GM20431 (cell line): ENCODE measurements at regions not wholly inside any gene's neighbourhood (a gene's known extent, or its start where the extent isn't known, plus 50 kb on each side); places are given as distances from the start of the nearest gene placed in this dataset.

Experiments
- in situ Hi-C: fragments of 300-500 bp; cut with MseI, MboI; formaldehyde crosslinking; loops from one replicate; pipeline ENCODE4 v1.15.0; 2020; ENCODE audit warnings: low sequenced_read_pairs; ENCODE audit not compliant: unreplicated experiment

DNA sequence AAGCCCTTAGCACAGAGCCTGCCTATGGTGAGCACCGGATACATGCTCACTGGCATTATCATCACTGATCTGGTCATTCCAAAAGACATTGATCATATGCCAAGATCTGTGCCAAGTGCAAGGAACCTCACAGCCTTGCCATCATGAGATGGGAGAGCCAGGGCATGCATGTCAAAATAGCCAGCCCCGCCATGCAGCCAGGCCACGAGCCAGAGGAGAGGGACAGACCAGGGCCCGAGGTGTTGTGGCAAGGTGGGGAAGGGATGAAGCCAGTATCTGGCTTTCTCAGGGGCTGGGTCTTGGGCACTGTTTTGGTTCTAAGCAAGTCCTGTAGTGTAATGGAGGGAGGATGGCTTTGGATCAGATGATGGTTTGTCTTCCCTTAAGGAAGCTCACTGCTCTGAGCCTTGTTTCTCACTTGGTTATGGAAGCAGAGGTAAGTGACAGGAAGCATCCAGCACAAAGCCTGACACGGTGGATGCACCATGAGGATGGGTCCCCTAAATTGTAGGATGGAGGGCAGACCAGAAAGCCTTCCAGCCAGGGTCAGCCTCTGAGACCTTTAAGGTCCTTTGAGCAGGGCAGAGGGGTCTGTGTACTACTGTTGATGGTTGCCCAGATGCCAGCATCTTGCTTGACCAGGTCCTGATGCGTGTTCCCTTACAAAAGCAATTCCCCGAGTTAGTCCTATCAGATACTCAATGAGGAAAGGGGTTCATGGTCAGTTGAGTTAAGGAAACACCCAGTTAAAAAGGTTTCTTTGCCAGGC, 247.7 kb upstream of the TLE3 start:
- in situ Hi-C loops = no loop called here

DNA sequence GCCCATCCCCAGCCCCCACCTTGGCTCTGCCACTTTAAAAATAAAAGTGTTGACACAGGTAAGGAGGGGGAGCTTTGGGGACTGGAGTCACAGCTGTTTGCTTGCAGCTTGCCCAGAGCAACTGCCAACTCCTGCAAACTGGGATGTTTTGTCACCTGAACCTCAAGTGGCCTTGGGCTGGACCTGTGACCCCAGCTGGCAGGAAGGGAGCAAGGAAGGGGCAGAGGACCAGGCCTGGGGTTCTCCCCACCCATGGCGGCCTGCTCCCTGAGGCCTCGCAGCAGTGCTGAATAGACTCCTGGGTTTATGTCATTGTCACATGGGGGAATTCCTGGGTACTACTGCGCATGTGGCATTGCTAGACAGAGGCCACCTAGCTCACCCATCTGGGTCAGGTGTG, 246.9 kb upstream of the TLE3 start:
- in situ Hi-C loops = no loop called here

DNA sequence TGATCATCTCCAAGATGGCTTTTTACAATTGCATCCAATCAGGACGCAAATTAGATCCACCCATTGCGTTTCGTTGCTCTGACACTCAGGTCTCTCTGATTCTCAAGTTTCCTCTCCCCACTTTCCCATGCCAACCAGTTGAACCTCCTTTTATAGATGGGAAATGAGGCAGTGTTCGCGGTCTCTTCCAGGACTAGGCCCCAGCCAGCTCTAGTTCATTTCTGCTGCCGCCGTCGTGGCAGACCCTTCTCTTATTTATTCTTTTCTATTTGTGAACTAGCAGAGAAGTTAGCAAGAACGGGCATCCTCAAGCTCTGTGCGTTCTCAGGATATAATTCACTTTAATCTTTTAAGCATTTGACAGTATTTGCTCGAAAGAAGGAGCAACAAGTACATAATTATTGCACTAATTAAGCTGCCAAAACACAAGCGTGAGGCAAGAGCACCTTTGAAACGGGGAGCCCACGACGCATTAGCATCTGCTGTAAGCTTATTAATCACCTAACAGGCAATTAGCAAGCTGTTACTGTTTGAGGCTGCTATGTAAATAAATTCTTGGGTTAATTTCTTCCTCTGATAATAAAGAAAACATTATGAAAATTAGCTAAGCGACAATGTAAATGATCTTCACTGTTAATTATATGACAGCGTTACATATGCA, 246.4 kb upstream of the TLE3 start:
- in situ Hi-C loops = no loop called here

DNA sequence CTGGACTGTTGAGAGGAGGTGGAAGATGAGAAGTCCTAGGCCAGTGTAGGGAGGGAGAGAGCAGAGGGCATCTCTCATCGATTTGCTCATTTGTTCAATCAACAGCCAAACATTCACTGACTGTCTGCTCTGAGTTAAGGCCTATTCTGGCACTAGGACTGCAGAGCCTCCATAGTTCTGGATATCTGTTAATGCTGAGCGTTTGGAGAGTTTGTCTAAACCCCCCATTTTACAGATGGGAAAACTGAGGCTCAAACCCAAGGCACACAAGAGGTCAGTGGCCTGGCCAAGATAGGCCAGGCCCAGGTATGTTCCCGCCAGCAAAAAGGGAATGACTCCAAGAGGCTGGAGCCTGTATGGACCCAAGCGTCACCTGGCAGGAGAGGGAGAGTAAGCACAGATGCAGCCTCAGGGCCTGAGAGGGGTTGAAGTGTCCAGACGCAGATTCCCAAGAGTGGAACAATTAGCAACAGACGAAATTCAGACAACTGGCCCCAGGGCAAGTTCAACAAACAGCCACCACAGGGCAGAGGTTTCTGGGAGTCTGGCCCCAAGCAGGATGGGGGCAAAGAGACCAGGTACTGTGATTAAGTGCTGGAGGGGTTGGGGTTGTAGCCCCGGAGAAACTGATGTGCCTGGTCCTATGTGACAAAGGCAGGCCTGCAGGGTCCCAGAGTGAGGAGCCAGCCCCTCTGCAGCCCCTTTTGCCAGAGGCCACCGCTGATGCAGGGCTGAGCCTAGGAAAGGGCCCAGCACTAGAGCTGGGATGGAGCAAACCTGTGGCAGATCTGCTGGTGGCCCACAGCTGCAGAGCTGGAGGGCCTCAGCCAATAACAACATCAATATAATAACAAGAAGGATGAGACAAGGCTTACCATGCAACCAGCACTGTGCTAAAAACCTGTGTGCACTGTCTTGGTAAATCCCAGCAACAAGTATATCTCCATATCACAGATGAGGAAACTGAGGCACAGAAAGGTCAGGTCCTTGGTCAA, 245.1 kb upstream of the TLE3 start:
- in situ Hi-C loops = no loop called here

DNA sequence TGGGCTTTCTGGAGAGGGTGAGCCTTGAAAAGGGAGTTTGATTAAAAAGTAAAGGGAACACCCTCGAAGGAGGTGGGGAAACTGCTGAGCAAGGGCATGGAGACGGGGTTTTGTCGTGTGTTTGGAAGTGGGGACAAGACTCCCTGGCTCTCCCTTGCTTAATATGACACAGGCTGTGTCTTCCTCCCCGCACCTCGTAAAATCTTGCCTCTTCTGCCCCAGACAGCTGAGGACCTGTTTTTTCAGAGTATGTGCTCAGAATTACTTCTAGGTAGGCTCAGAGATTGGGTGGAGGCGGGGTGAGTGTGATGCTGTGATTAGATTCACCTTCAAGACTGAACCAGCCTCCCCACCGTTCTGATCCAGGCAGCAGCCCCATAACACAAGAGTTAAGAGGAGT, 244.4 kb upstream of the TLE3 start:
- in situ Hi-C loops = no loop called here

DNA sequence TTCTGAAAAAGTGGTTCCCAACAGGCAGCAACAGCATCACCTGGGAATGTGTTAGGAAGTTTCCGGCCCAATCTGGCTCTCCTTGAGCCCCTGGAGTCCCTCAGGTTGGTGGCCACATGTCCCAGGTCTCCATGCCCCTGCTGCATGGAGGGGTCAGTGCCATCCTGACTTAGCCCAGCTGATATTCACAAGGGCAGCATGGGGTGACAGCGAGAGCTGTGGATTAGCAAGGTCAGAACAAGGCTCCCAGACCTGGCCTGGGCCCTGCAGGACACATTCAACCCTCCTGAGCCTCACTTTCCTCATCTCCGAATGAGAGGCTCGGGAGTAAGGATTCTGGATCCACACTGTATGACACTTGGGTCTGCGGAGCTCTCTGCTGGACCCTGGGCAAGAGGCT, 243.8 kb upstream of the TLE3 start:
- in situ Hi-C loops = no loop called here

DNA sequence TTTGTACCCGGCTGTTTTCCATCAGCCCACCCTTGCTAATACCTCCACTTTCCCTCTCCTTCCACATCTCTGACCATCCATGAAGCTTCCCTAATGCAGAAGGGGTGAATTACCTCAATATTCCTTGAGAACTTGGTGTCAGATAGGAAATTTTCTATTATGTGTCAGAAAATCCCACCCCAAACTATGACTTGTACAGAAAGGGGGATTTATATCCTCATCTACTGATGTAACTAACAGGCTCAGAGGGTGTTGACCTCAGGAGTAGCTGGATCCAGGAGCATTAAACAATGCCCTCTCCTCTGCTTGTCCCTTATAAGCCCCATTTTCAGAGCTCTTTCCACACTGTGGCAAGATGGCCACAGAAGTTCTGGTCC, 242.8 kb upstream of the TLE3 start:
- in situ Hi-C loops = no loop called here

DNA sequence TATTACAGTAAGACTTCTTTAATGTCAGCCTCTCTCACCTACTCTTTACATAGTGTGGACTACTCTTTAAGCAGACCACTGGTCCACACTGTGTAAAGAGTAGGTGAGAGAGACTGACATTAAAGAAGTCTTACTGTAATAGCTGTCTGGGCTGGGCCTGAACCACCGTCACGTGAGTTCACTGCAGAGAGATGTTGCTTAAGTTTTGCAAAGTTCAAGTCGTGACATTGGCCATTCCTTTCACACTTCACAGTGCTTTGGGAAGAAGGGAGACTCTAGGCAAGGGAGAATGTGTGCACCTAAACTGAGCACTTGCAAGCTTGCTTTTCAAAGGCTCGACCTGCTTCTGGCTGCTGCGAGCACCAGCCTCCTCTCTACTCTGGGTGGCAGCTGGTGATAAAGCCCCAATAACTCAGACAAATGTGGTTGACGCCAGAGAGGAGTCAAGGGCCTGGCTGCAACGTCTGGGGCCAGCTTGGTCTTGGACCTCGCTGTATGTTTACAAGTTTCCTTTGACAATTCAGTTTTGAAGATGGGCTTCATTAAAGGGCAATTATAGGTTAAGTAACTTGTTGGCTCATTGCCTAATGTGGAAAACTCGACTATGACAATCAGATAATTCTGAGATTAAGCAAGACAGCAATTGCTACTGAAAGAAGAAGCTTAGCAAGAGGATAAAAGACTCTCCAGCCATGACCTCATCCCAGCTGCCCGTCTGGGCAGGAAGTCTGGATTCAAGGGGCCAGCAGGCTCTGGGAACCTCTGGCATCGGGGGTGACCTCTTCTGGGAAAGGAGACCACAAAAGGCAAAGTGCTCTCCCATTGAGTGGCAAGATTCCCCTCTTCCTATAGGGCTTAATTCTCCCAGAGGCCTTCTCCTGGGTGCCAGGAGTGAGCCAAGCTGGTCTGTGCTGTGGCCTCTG, 242.1 kb upstream of the TLE3 start:
- in situ Hi-C loops = no loop called here

DNA sequence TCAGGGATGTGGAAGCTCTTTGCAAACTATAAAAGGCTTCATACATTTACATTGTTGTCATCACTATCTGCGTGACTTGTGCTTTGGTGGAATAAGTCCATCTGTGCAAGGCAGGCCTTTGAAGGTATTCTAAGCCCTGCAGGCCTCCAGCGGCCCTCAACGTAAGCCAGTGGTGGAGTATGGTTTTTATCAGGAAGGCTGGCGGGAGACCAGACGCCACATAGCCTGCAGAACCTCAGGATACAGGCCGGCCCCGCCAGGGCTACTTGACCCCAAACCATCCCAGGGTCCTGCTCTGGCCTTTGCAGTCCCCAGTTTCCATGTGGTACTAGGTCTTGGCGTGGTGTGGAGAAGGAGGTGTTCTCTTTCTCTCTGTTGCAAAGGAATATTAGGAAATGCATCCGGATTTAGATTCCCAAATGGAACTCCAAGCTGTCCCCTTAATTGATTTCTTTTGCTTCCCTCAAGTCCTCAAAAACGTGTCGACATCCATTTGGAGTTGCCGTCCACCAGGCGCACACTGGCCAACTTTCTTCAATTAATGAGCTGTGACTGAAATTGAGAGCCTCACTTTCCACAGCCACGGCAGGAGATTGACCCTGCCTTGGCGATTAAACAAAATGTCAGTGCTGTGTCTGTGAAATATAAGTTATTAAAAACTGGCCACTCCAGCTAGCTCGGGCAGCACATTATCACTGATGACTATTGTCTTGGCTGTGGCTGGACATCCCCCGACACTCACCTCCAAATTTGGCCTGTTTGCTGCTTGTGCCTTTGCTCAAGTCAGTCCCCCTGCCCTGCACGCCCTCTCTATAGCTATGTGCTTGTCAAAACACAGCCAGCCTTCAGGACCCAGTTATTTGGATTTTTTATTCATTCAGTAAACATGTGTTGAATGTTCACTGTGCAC, 239.8 kb upstream of the TLE3 start:
- in situ Hi-C loops = no loop called here

DNA sequence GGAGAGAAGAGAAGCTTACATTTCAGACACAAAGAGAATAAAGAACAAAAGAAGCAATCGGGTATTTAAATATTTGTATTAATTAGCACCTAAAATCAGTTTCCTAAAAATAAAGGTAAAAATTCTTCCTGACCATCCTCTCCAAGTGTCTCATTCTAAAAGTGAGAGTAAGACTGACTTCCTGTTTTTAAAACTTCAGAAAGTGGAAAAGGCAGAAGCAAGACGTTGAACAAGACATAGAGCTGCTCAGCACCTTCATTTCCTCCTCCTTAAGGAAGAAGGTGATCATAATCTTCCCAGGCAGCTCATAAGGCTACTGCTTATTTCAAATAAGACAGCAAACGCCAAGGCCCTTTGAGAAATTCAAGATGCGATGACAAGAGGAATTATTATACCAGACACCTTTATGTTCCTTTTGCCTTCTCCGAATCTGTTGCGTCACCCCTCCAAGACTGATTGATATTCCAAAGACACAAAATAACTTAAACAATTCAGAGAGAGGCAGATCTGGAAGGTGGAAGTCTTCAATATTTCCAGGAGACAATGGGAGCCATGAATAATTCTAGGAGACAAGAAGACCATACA, 238.8 kb upstream of the TLE3 start:
- in situ Hi-C loops = no loop called here

DNA sequence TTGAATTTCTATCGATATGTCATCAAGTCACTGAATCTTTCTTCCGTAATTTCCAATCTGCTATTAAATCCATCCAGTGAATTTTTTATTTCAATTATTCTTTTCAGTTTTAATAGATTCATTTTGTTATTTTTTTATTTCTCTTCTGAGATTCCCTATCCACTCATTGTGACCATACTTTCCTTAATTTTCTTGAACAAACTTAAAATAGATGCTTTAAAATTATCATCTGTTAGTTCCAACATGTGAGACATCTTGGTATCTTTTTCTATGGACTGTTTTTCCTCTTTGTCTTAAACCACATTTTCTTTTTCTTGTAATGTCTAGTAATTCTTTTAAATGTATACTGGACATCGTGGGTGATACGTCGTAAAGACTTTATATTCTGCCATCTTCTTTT, 236.6 kb upstream of the TLE3 start:
- in situ Hi-C loops = no loop called here

DNA sequence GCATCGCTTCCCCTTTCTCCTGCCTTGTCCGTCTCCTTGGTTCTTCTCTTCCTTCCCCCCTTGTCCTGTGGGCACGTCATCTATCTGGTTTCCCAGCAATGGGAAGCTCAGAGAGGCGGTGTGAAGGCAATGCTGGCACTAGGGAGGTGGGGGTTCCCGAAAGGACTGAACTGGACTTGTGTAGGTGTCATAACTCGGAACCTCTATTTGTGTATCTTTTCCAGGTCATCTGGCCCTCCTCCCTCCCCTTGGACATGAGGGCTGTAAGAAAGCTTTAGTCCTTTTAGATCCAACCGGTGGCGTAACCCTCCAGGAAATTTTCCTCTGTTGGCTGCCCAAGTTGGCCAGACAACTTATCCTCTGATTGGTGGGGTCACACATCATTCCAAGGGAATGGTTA, 231.5 kb upstream of the TLE3 start:
- in situ Hi-C loops = no loop called here

DNA sequence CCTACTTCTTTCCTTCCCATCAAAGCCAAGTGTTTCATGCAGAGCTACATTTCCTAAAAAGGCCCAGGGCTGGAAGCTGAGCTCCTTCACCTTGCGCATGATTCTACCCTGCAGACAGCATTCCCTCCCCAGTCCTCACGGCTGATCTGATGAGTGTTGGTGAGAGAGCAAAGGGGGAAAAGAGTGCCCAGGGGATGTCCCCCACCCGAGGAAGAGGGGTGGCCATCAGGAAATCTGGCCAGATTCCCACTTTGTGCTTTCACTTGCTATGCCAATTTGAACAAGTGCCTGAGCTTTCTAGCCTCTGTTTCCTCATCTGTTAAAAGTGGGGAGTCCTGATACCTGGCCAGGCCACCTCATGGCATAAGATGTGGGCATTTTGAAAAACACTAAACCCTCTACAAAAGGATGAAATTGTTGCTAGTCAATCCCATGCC, 231.0 kb upstream of the TLE3 start:
- in situ Hi-C loops = no loop called here

DNA sequence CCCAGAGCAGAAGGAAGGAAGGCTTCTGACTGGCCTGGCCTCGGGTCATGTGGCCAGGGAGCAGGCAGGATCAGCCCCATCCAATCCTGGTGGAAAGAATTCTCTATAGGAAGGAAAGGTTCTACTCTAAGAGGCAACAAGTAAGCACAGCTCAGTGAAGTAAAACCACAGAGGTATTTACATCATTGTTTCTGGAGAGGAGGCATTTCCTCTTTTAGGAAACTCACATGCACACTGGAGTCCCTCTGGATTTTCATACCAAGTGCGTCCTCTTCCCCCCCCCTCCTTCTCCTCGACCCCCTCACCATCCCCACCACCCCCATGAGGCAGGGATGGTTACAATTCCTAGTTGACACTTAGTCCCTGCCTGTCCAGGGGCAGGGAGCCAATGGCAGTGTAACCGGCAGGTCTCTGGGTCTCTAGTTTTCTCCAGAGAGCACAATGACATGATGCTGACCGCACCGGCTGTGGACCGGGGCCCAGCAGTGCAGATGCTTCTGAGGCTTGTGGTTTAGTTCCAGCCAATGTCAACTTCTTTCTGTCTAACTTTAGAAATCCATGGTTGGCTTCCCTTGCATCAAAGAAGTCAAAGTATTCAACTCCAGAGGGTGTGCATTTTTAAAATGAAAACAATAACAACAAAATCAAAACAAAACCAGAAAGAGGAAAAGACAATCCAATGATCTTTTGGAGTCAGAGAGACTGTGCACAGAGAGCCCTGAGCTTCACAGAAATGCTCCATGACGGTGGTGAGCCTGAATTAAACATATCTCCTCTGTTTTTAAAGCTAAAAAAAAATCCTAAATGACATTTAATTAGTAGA, 230.3 kb upstream of the TLE3 start:
- in situ Hi-C loops = no loop called here

DNA sequence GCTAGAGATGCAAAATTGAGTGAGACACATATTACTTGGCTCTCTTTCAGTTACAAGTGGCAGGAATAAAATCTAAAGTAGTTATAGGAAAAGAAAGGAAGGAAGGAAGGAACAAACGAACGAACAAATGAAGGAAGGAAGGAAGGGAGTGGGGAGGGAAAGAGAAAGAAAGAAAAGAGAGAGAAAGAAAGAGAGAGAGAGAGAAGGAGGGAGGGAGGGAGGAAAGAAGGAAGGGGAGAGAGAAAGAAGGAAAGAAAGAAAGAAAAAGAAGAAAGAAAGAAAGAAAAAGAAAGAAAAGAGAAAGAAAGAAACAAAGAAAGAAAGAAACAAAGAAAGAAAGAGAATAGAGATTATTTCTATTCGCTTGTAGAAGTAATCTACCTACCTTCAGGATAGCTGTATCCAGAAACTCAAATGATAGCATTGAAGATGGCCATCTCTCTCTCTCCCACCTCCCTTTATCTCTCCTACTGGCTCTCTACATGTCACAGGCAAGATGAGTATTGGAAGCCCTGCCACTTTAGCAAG, 229.7 kb upstream of the TLE3 start:
- in situ Hi-C loops = no loop called here

DNA sequence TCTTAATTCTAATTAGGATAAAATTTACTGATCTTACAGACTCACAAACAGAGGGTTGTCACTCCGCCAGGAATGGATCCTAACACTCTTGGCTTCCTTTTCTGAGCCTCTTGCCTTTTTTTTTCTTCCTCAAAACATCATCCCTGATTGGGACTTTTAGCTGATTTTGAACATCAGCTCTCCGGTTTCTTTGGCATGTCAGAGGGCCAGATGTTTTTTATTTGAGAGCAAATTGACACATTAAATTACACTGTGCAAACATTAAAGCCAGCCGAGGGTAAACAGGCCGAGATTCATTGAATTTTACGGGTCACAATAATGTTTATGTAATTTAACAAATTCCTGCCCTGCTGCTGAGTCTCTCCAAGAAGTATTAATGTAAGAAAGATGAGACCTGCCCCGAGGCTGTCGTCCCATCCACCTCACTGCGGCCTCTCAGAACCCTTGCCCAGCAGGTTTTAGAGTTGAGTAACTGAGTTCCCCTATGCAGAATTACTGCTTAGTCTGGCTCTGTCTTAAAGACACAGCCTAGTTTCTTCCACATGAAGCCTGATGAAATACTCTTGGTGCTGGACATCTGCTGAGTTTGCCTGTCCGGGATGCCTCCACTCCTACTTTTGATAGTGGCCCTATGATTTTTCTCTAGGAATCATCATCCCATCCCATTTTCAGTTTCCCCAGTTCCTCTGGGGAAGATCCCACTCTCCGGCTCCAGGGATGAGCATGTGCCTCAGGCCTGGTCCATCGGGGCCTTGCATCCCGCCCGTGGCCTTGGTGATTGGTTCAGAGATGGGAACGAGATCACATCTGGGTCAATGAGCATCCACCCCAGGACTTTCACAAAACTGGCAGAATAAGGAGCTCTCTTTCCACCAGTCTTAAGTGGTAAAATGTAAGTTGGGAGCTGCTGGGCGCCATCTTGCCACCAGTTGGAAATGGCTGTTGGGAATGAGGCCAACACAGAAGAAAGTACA, 226.6 kb upstream of the TLE3 start:
- in situ Hi-C loops = no loop called here
